ENCODE measurements at regions not wholly inside any gene's neighbourhood (a gene's known extent, or its start where the extent isn't known, plus 50 kb on each side); places are given as distances from the start of the nearest gene placed in this dataset.

DNA sequence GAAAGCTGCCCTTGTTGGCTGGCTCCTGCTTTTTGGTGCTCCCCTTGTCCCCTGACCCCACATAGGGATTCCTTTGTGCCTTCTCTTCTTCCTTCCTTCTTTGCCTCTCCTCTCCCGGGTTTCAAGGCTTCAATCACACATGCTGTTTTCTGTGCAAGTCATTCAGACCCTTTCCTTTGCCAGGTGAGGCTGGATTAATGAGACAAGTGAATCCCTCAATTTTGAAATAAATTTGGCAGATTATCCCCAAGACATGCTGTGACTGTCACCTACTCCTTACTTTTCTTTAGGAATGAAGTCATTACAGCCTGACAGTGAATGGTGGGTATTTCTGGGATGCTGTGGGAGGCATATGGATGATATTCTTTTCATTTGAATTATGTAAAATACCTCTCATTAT is 259.0 kb upstream of the RGMA start:
- no peak for ATAC-seq
- RAD21 ChIA-PET (ENCODE audit: low non-redundant PET in 1 of 2, low total read pairs in 2 of 2, uncharacterized antibody in 2 of 2, unreplicated experiment in 2 of 2): no interaction called here

More for the DNA sequence above, 259.0 kb upstream of the RGMA start:
- H3K27me3 ChIP-seq (ENCODE audit: insufficient read depth, low read length): peaks cover 49% of the 10 kb centered on the region
- H3K27ac ChIP-seq (ENCODE audit: low read depth, low read length): no peak overlapping the region
- no peak overlapping the region for H3K4me3 ChIP-seq (replicated peaks in 1 of 2; ENCODE audit: low read depth in 1 of 2, low read length in 2 of 2)
- intact Hi-C loops (cut with micrococcal nuclease): no loop called here
- no peak overlapping the region for H3K9ac ChIP-seq (ENCODE audit: low read length)
- CTCF ChIA-PET: no interaction called here
- no peak overlapping the region for H2AFZ ChIP-seq (ENCODE audit: low read depth, low read length, poor library complexity, severe bottlenecking)
- no peaks in the 10 kb centered on the region for H3K79me2 ChIP-seq (ENCODE audit: insufficient read depth, low read length)
- no peak overlapping the region for H3K4me2 ChIP-seq (ENCODE audit: low read length)
- TF ChIP-seq RAD21 (IDR thresholded peaks at IDR 0.05; ENCODE audit: low read depth) (no peak), FOSL1 (IDR thresholded peaks at IDR 0.05; ENCODE audit: low read depth) (no peak), ZFX (IDR thresholded peaks at IDR 0.05) (no peak), ELF1 (IDR thresholded peaks at IDR 0.05; ENCODE audit: borderline replicate concordance, low read depth) (no peak), SP1 (IDR thresholded peaks at IDR 0.05; ENCODE audit: low read depth) (no peak), CEBPB (IDR thresholded peaks at IDR 0.05; ENCODE audit: low read depth) (no peak), ZNF274 (IDR thresholded peaks at IDR 0.05; ENCODE audit: low read depth, low read length) (no peak), CBX3 (IDR thresholded peaks at IDR 0.05; ENCODE audit: low read depth) (no peak), SIN3A (IDR thresholded peaks at IDR 0.05; ENCODE audit: low read depth) (no peak), POLR2AphosphoS5 (IDR thresholded peaks at IDR 0.05; ENCODE audit: low read depth, low read length) (no peak), JUND (IDR thresholded peaks at IDR 0.05) (no peak), MAX (IDR thresholded peaks at IDR 0.05) (no peak), POLR2A (IDR thresholded peaks at IDR 0.05; ENCODE audit: borderline replicate concordance, extremely low read depth, insufficient read depth, insufficient read length) (no peak), EGR1 (IDR thresholded peaks at IDR 0.05; ENCODE audit: low read depth) (no peak), EZH2phosphoT487 (IDR thresholded peaks at IDR 0.05; ENCODE audit: borderline replicate concordance) (no peak), TCF7L2 (IDR thresholded peaks at IDR 0.05; ENCODE audit: borderline replicate concordance, extremely low read depth, insufficient read depth, insufficient read length) (no peak), YY1 (IDR thresholded peaks at IDR 0.05; ENCODE audit: extremely low read depth, insufficient replicate concordance, low read depth, low read length) (no peak), ZBTB33 (IDR thresholded peaks at IDR 0.05; ENCODE audit: extremely low read depth, insufficient replicate concordance, low read length) (no peak), EZH2 (IDR thresholded peaks at IDR 0.05) (no peak)
- TF ChIP-seq, protein P1, sequence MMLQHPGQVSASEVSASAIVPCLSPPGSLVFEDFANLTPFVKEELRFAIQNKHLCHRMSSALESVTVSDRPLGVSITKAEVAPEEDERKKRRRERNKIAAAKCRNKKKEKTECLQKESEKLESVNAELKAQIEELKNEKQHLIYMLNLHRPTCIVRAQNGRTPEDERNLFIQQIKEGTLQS (IDR thresholded peaks at IDR 0.05): no peak
- H3K4me1 ChIP-seq (ENCODE audit: control insufficient read depth in 1 of 2, insufficient read depth in 2 of 2, low read length in 2 of 2): no peaks in the 10 kb centered on the region
- no peaks in the 10 kb centered on the region for H3K36me3 ChIP-seq (ENCODE audit: control insufficient read depth in 1 of 2, insufficient read depth in 2 of 2, low read length in 2 of 2)
- BruUV-seq (replicated peaks): no TSS peak
- no peaks in the 10 kb centered on the region for H3K9me3 ChIP-seq (ENCODE audit: control insufficient read depth in 1 of 2, insufficient read depth in 1 of 2, low read depth in 1 of 2, low read length in 2 of 2)
- no peaks in the 10 kb centered on the region for H3K9me2 ChIP-seq (ENCODE audit: insufficient read depth)
- POLR2A ChIA-PET: no interaction called here
- H4K20me1 ChIP-seq (ENCODE audit: insufficient read depth): no peaks in the 10 kb centered on the region
- DNase-seq (ENCODE audit: low read depth, low spot score): no peak
